CD14-positive monocyte (primary cell): ENCODE measurements at regions not wholly inside any gene's neighbourhood (a gene's known extent, or its start where the extent isn't known, plus 50 kb on each side); places are given as distances from the start of the nearest gene placed in this dataset.

ENCODE experiments used
- DNase-seq, 3 donors: peaks; one replicate each; pipeline ENCODE4 v3.0.0-alpha.2; 2011 to 2022
- H2AFZ ChIP-seq: 2 replicates; pipeline ENCODE4 v1.6.0; 2012; ENCODE audit warnings: mild to moderate bottlenecking, low read depth, low read length, inconsistent platforms; ENCODE audit not compliant: insufficient read depth, poor library complexity, severe bottlenecking
- H3K27ac ChIP-seq, 2 donors: 1 replicate in 1 of 2; 2 replicates in 1 of 2; pipeline ENCODE4 v1.5.1; 2012 to 2013; ENCODE audit warnings: low read length in 2 of 2, control low read depth in 1 of 2, inconsistent platforms in 1 of 2, low read depth in 1 of 2, mild to moderate bottlenecking in 1 of 2
- H3K27me3 ChIP-seq, 2 donors: one replicate each; pipeline versions ENCODE4 v1.6.0 to v1.6.1; 2011 to 2013; ENCODE audit warnings: low read length in 2 of 2; ENCODE audit not compliant: control insufficient read depth in 2 of 2, insufficient read depth in 2 of 2
- H3K36me3 ChIP-seq, 2 donors: replicated peaks in 1 of 2; 1 replicate in 1 of 2; 2 replicates in 1 of 2; pipeline versions ENCODE4 v1.5.1 to v1.6.1; 2012 to 2013; ENCODE audit warnings: low read length in 2 of 2, control low read depth in 1 of 2, inconsistent platforms in 1 of 2, mild to moderate bottlenecking in 1 of 2; ENCODE audit not compliant: insufficient read depth in 2 of 2, control insufficient read depth in 1 of 2
- H3K4me1 ChIP-seq, 2 donors: 1 replicate in 1 of 2; 2 replicates in 1 of 2; pipeline versions ENCODE4 v1.5.1 to v1.6.1; 2012 to 2013; ENCODE audit warnings: low read length in 2 of 2, control low read depth in 1 of 2, inconsistent platforms in 1 of 2, mild to moderate bottlenecking in 1 of 2, moderate library complexity in 1 of 2; ENCODE audit not compliant: insufficient read depth in 2 of 2, control insufficient read depth in 1 of 2
- H3K4me2 ChIP-seq: replicated peaks from 2 replicates; pipeline ENCODE3; 2012; ENCODE audit warnings: low read length, moderate library complexity, mild to moderate bottlenecking; ENCODE audit not compliant: poor library complexity, severe bottlenecking; ENCODE audit errors: extremely low read depth
- H3K4me3 ChIP-seq, 3 experiments: fragments of 200-600 bp in 1 of 3; sonication (generic) in 1 of 3; replicated peaks in 1 of 3; 1 replicate in 2 of 3; 2 replicates in 1 of 3; pipeline ENCODE4 v1.5.1; 2011 to 2013; ENCODE audit warnings: low read length in 3 of 3, mild to moderate bottlenecking in 3 of 3, control low read depth in 2 of 3, low read depth in 2 of 3, inconsistent platforms in 1 of 3, moderate library complexity in 1 of 3
- H3K79me2 ChIP-seq: 2 replicates; pipeline ENCODE4 v1.6.0; 2012; ENCODE audit warnings: mild to moderate bottlenecking, control low read depth, inconsistent platforms, low read length, moderate library complexity; ENCODE audit not compliant: insufficient read depth
- H3K9ac ChIP-seq: 2 replicates; pipeline ENCODE4 v1.6.0; 2017; ENCODE audit warnings: low read length, mild to moderate bottlenecking; ENCODE audit not compliant: insufficient read depth, poor library complexity, severe bottlenecking
- H3K9me3 ChIP-seq, 2 donors: replicated peaks in 1 of 2; 1 replicate in 1 of 2; 2 replicates in 1 of 2; pipeline versions ENCODE4 v1.5.1 to v1.6.1; 2012 to 2013; ENCODE audit warnings: low read length in 2 of 2, control low read depth in 1 of 2; ENCODE audit not compliant: control insufficient read depth in 1 of 2, insufficient read depth in 1 of 2
- H4K20me1 ChIP-seq: 2 replicates; pipeline ENCODE4 v1.6.0; 2012; ENCODE audit warnings: mild to moderate bottlenecking, low read length, control low read depth, moderate library complexity; ENCODE audit not compliant: insufficient read depth
- H3K27ac Mint-ChIP-seq, 7 donors: one replicate each; pipeline ENCODE4 v1.8.0; 2020; ENCODE audit warnings: mild to moderate bottlenecking in 7 of 7, mixed read lengths in 7 of 7, moderate library complexity in 6 of 7, inconsistent platforms in 2 of 7
- H3K27me3 Mint-ChIP-seq, 3 donors: one replicate each; pipeline ENCODE4 v1.8.0; 2021 to 2022; ENCODE audit warnings: low read depth in 3 of 3, mild to moderate bottlenecking in 3 of 3, mixed read lengths in 3 of 3, moderate library complexity in 3 of 3, inconsistent platforms in 1 of 3
- H3K36me3 Mint-ChIP-seq, 2 donors: one replicate each; pipeline ENCODE4 v1.8.0; 2020; ENCODE audit warnings: mixed read lengths in 2 of 2, inconsistent platforms in 1 of 2, mild to moderate bottlenecking in 1 of 2
- H3K4me1 Mint-ChIP-seq: one replicate; pipeline ENCODE4 v1.8.0; 2020; ENCODE audit warnings: mild to moderate bottlenecking, mixed read lengths
- H3K4me3 Mint-ChIP-seq, 2 donors: one replicate each; pipeline ENCODE4 v1.8.0; 2020; ENCODE audit warnings: mild to moderate bottlenecking in 2 of 2, mixed read lengths in 2 of 2, moderate library complexity in 1 of 2
- H3K9me3 Mint-ChIP-seq, 7 donors: one replicate each; pipeline ENCODE4 v1.8.0; 2020 to 2022; ENCODE audit warnings: mixed read lengths in 7 of 7, mild to moderate bottlenecking in 6 of 7, moderate library complexity in 6 of 7, inconsistent platforms in 2 of 7
- WGBS: methylation state at CpG from one replicate; pipeline ENCODE4 v1.1.5; 2013; ENCODE audit warnings: missing lambda C conversion rate; ENCODE audit not compliant: insufficient coverage; 5-methylcytosine and 5-hydroxymethylcytosine counted together
- intact Hi-C, 2 donors: fragments of 100-400 bp; cut with micrococcal nuclease; formaldehyde crosslinking; loops; one replicate each; pipeline versions ENCODE4 v1.15.0 to v1.15.1; 2023
- TF ChIP-seq, protein P1 (sequence below): fragments of 200-600 bp; IDR thresholded peaks from one replicate; pipeline ENCODE4 v1.8.0; 2022; ENCODE audit warnings: antibody characterized with exemption, mild to moderate bottlenecking

DNA sequence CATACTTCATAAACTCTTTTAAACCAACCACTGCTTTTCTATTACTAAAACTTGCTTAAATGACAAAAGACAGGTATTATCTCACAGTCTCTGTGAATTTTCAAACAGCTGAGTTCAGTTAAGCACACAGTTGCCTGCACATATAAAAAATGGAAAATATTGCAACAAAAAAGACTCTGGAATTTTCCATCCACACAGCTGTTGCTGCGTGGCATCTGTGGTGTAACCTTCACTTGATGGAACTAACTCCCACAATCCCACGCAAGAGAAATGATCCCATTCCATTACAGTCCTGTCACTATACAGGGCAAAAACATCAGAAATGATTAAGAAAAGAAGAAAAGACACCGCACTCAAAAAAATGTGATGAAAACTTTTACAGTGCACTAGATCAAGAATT lies 149.8 kb upstream of the TBL1X start:
- H4K20me1 ChIP-seq: no peaks in the 10 kb centered on the region
- Mint-ChIP-seq H3K9me3 (peaks cover 0 to 8% (median 0%) of the 10 kb centered on the region in 7 donors), H3K27me3 (peaks cover 0 to 21% (median 2%) of the 10 kb centered on the region in 3 donors), H3K4me1 (peaks cover 42% of the 10 kb centered on the region), H3K4me3 (no peak overlapping the region), H3K36me3 (no peaks in the 10 kb centered on the region), H3K27ac (peak overlapping the region in 1 of 7 donors; percentile 21)
- H3K27me3 ChIP-seq: peaks cover 0 to 3% of the 10 kb centered on the region in 2 donors
- H3K79me2 ChIP-seq: no peaks in the 10 kb centered on the region
- no peak for DNase-seq
- H3K9me3 ChIP-seq: no peaks in the 10 kb centered on the region
- H3K4me3 ChIP-seq: peak overlapping the region in 1 of 3 experiments; percentile 65
- no peak overlapping the region for H3K4me2 ChIP-seq
- H3K9ac ChIP-seq: no peak overlapping the region
- peaks cover 39 to 45% of the 10 kb centered on the region in 2 donors for H3K4me1 ChIP-seq
- no peak overlapping the region for H2AFZ ChIP-seq
- TF ChIP-seq, protein P1, sequence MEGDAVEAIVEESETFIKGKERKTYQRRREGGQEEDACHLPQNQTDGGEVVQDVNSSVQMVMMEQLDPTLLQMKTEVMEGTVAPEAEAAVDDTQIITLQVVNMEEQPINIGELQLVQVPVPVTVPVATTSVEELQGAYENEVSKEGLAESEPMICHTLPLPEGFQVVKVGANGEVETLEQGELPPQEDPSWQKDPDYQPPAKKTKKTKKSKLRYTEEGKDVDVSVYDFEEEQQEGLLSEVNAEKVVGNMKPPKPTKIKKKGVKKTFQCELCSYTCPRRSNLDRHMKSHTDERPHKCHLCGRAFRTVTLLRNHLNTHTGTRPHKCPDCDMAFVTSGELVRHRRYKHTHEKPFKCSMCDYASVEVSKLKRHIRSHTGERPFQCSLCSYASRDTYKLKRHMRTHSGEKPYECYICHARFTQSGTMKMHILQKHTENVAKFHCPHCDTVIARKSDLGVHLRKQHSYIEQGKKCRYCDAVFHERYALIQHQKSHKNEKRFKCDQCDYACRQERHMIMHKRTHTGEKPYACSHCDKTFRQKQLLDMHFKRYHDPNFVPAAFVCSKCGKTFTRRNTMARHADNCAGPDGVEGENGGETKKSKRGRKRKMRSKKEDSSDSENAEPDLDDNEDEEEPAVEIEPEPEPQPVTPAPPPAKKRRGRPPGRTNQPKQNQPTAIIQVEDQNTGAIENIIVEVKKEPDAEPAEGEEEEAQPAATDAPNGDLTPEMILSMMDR: no peak
- no peaks in the 10 kb centered on the region for H3K36me3 ChIP-seq
- intact Hi-C loops: no loop called here
- no peak overlapping the region for H3K27ac ChIP-seq
- WGBS: no CpG with 5 or more reads among the region's 3 CpGs

DNA sequence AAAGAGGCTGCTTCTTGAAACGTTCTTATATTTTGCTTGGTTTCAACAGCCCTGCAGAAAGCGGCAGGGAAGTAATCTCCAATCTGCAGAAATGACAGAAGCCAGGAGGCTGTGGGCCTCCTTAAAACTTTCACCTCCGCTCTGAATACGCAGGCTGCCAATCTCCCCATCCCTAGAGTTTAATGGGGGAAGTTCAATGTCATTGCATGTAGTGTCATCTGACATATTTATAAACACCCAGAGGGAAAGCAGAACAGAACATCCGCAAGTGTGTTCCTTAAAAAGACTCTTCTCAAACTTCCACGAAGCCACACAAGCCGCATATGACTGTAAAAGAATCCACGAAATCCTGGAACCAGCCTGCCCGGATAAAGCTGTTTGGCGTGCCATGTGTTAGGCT lies 148.8 kb upstream of the TBL1X start:
- peaks cover 0 to 21% (median 2%) of the 10 kb centered on the region in 3 donors for H3K27me3 Mint-ChIP-seq
- H3K4me1 Mint-ChIP-seq: peaks cover 43% of the 10 kb centered on the region
- peak; percentile 56 to 71 (median 66) for DNase-seq
- no peaks in the 10 kb centered on the region for H3K9me3 ChIP-seq
- peak overlapping the region; percentile 50 to 59 for H3K4me3 Mint-ChIP-seq
- no peaks in the 10 kb centered on the region for H4K20me1 ChIP-seq
- peak overlapping the region; percentile 66 for H3K4me2 ChIP-seq
- H3K36me3 ChIP-seq: no peaks in the 10 kb centered on the region
- TF ChIP-seq, protein P1: no peak
- peaks cover 0 to 8% (median 0%) of the 10 kb centered on the region in 7 donors for H3K9me3 Mint-ChIP-seq
- H3K27ac ChIP-seq: peak overlapping the region; percentile 84 to 89
- H3K27ac Mint-ChIP-seq: peak overlapping the region; percentile 86 to 97 (median 95)
- H3K4me3 ChIP-seq: peak overlapping the region in 1 of 3 experiments; percentile 65
- WGBS: no CpG with 5 or more reads among the region's 10 CpGs
- H3K9ac ChIP-seq: peak overlapping the region; percentile 39
- intact Hi-C loops: no loop called here
- peaks cover 39 to 45% of the 10 kb centered on the region in 2 donors for H3K4me1 ChIP-seq
- peaks cover 0 to 3% of the 10 kb centered on the region in 2 donors for H3K27me3 ChIP-seq
- H3K36me3 Mint-ChIP-seq: no peaks in the 10 kb centered on the region
- H2AFZ ChIP-seq: peak overlapping the region; percentile 59
- H3K79me2 ChIP-seq: no peaks in the 10 kb centered on the region
